Heart left ventricle (tissue), 16 donors: ENCODE measurements at regions not wholly inside any gene's neighbourhood (a gene's known extent, or its start where the extent isn't known, plus 50 kb on each side); places are given as distances from the start of the nearest gene placed in this dataset.
A peak's percentile ranks its signal among the peaks of the same experiment; 100 is the strongest.

Experiments used
- ATAC-seq, 4 donors: fragments of 200-7000 bp; cut with Tn5 transposase; one replicate each; pipeline ENCODE4 v1.9.1; 2020 to 2022; ENCODE audit warnings: moderate library complexity in 4 of 4, mild to moderate bottlenecking in 3 of 4, moderate number of reproducible peaks in 1 of 4
- DNase-seq, 5 donors: peaks; one replicate each; pipeline ENCODE4 v3.0.0-alpha.2; 2020
- H3K27ac ChIP-seq, 12 donors: fragments of 200-600 bp; sonication (generic) in 4 of 12; one replicate each; pipeline versions ENCODE4 v1.5.0 to v1.8.0; 2016 to 2022; ENCODE audit warnings: mild to moderate bottlenecking in 2 of 12
- H3K27me3 ChIP-seq, 9 donors: fragments of 200-600 bp; sonication (generic) in 2 of 9; one replicate each; pipeline versions ENCODE4 v1.5.1 to v1.8.0; 2016 to 2022; ENCODE audit warnings: mild to moderate bottlenecking in 3 of 9
- H3K36me3 ChIP-seq, 9 donors: fragments of 200-600 bp; sonication (generic) in 2 of 9; one replicate each; pipeline versions ENCODE4 v1.5.0 to v1.8.0; 2018 to 2022; ENCODE audit warnings: mild to moderate bottlenecking in 2 of 9
- H3K4me1 ChIP-seq, 12 donors: fragments of 200-600 bp; sonication (generic) in 4 of 12; one replicate each; pipeline versions ENCODE4 v1.5.0 to v1.8.0; 2016 to 2022; ENCODE audit warnings: mild to moderate bottlenecking in 3 of 12
- H3K4me3 ChIP-seq, 12 donors: fragments of 200-600 bp; sonication (generic) in 4 of 12; one replicate each; pipeline versions ENCODE4 v1.5.0 to v1.8.0; 2017 to 2022; ENCODE audit warnings: mild to moderate bottlenecking in 9 of 12, moderate library complexity in 4 of 12
- H3K9me3 ChIP-seq, 12 donors: fragments of 200-600 bp; sonication (generic) in 4 of 12; one replicate each; pipeline versions ENCODE4 v1.5.0 to v1.8.0; 2016 to 2022; ENCODE audit warnings: mild to moderate bottlenecking in 1 of 12
- CTCF ChIP-seq, 12 donors: fragments of 200-600 bp; sonication (generic) in 4 of 12; IDR thresholded peaks; one replicate each; pipeline versions ENCODE4 v1.5.0 to v1.8.0; 2018 to 2022; ENCODE audit warnings: antibody characterized with exemption in 12 of 12, mild to moderate bottlenecking in 5 of 12
- POLR2A ChIP-seq, 2 donors: fragments of 450-650 bp; IDR thresholded peaks; one replicate each; pipeline ENCODE4 v1.6.1; 2017; ENCODE audit warnings: antibody characterized with exemption in 2 of 2, mild to moderate bottlenecking in 2 of 2, moderate library complexity in 2 of 2
- WGBS, 4 donors: extraction: QIAGEN DNeasy Blood & Tissue Kit in 2 of 4; methylation state at CpG; one replicate each; pipeline versions ENCODE4 v1.1.5 to v1.1.7; 2013 to 2018; 5-methylcytosine and 5-hydroxymethylcytosine counted together
- intact Hi-C, 10 donors: fragments of 100-400 bp; cut with DNase I; formaldehyde crosslinking; loops; one replicate each; pipeline versions ENCODE4 v1.11.1 to v1.14.2; 2022
- donor health status: ischemic (EF 13 %, LVEDD 7.1; RV severe dilation, severe dysfunction).
- donor health status: healthy with polysubstance abuse.
- donor health status: DM: no; HTN: yes; CAD: no.
- donor health status: DM: no; HTN: no; CAD: no.
- donor health status: ischemic (EF 25% LVEDD 6.9; RV normal size, moderate dysfunction).
- donor health status: ischemic (EF 25% LVEDD 5.7; RV mildly dilated, moderate dysfunction).
- donor health status: healthy.
- donor health status: DM: yes; HTN: yes; CAD: no.
- donor health status: ischemic (EF 35%, LVEDD 5.7; RV mildly dilated, moderate dysfunction).
- donor health status: nonischemic (EF 11% LVEDD 7.7; RV severe dilation, severe dysfunction).
- donor health status: DM: yes; HTN: yes; CAD: no.
- donor health status: PGD.
- donor health status: ischemic (EF 29% LVEDD 5.4; RV normal size, mild dysfunction).
- donor health status: nonischemic (EF 23%, LVEDD 6.1; RV moderate dilation, normal function).

GRCh38 chr12:87518036-87518435 lies 511.2 kb downstream of the C12orf50 start:
- intact Hi-C loops: no loop called here
- 63 to 82% (median 71%) methylated on average over 1 of the region's 1 CpG for WGBS, 4 donors
- Histone ChIP-seq H3K9me3 (no peaks in the 10 kb centered on the region), H3K27ac (no peak overlapping the region), H3K36me3 (no peaks in the 10 kb centered on the region), H3K27me3 (no peaks in the 10 kb centered on the region), H3K4me3 (no peak overlapping the region), H3K4me1 (peaks cover 0 to 3% (median 0%) of the 10 kb centered on the region in 12 donors)
- ATAC-seq (no peak), DNase-seq (peak in 1 of 5 donors; percentile 46)
- TF ChIP-seq CTCF (IDR thresholded peaks at IDR 0.05): no peak
- no peak for TF ChIP-seq POLR2A (IDR thresholded peaks at IDR 0.05)

- WGBS, 4 donors: 68 to 76% (median 74%) methylated on average over 2 of the region's 2 CpGs
- ATAC-seq: no peak
- intact Hi-C loops: no loop called here
Measured at GRCh38 chr12:87513536-87514280, 515.5 kb downstream of the C12orf50 start.

GRCh38 chr12:87511371-87511770 lies 517.8 kb downstream of the C12orf50 start:
- H3K27ac ChIP-seq: no peak overlapping the region
- H3K9me3 ChIP-seq: no peaks in the 10 kb centered on the region
- no peak overlapping the region for H3K4me3 ChIP-seq
- WGBS, 4 donors: 48 to 53% (median 52%) methylated on average over 3 of the region's 3 CpGs
- TF ChIP-seq CTCF (IDR thresholded peaks at IDR 0.05): no peak
- no peaks in the 10 kb centered on the region for H3K36me3 ChIP-seq
- DNase-seq: no peak
- intact Hi-C loops: no loop called here
- no peaks in the 10 kb centered on the region for H3K4me1 ChIP-seq
- ATAC-seq: no peak
- no peaks in the 10 kb centered on the region for H3K27me3 ChIP-seq

More at GRCh38 chr12:87513536-87514280, 515.5 kb downstream of the C12orf50 start:
- TF ChIP-seq POLR2A (IDR thresholded peaks at IDR 0.05) (no peak), CTCF (IDR thresholded peaks at IDR 0.05) (no peak)
- H3K36me3 ChIP-seq: no peaks in the 10 kb centered on the region
- H3K4me3 ChIP-seq: no peak overlapping the region
- no peaks in the 10 kb centered on the region for H3K27me3 ChIP-seq
- DNase-seq: no peak
- no peaks in the 10 kb centered on the region for H3K9me3 ChIP-seq
- H3K4me1 ChIP-seq: peaks cover 0 to 3% (median 0%) of the 10 kb centered on the region in 12 donors
- H3K27ac ChIP-seq: no peak overlapping the region

- H3K4me3 ChIP-seq: no peak overlapping the region
- intact Hi-C loops: no loop called here
- no peaks in the 10 kb centered on the region for H3K4me1 ChIP-seq
- ATAC-seq (no peak), DNase-seq (no peak)
- TF ChIP-seq CTCF (IDR thresholded peaks at IDR 0.05): no peak
- no peak for TF ChIP-seq POLR2A (IDR thresholded peaks at IDR 0.05)
- H3K27ac ChIP-seq: no peak overlapping the region
- H3K9me3 ChIP-seq: no peaks in the 10 kb centered on the region
- H3K27me3 ChIP-seq: no peaks in the 10 kb centered on the region
- no peaks in the 10 kb centered on the region for H3K36me3 ChIP-seq
Measured at GRCh38 chr12:87509237-87509820, 519.9 kb downstream of the C12orf50 start.
